NCI-H1417 treated with DMSO at 0.1 percent for 48 hours (cell line): ENCODE measurements at regions not wholly inside any gene's neighbourhood (a gene's known extent, or its start where the extent isn't known, plus 50 kb on each side); places are given as distances from the start of the nearest gene placed in this dataset.
"Not testable (repeated sequence)": the region's sequence is repeated elsewhere in the genome, so short reads cannot be mapped to it uniquely, and the experiment has no call there.

Experiments used
- DNase-seq: peaks from one replicate; lab custom pipeline; 2025; lab: John Stamatoyannopoulos, UW

DNA sequence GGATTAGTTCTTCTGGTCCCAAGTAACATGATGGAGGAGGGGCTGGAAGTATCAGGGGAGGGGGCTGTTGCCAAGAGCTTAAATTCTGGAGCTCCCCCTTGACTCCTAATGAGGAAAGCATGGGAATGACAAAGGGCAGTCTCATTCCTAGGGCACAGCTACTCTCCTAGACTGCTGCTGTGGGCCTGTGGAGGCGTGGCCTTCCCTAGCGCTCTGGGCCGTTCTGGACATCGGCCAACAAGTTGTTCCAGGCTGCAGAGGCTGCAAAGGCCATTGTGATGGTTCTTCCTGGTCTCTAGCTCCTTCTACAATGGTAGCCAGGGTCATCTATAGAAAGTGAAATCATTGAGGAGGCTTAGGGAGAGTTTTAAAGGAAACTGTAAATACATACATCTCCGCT, 916.6 kb downstream of the DIAPH3 start:
- no peak for DNase-seq

DNA sequence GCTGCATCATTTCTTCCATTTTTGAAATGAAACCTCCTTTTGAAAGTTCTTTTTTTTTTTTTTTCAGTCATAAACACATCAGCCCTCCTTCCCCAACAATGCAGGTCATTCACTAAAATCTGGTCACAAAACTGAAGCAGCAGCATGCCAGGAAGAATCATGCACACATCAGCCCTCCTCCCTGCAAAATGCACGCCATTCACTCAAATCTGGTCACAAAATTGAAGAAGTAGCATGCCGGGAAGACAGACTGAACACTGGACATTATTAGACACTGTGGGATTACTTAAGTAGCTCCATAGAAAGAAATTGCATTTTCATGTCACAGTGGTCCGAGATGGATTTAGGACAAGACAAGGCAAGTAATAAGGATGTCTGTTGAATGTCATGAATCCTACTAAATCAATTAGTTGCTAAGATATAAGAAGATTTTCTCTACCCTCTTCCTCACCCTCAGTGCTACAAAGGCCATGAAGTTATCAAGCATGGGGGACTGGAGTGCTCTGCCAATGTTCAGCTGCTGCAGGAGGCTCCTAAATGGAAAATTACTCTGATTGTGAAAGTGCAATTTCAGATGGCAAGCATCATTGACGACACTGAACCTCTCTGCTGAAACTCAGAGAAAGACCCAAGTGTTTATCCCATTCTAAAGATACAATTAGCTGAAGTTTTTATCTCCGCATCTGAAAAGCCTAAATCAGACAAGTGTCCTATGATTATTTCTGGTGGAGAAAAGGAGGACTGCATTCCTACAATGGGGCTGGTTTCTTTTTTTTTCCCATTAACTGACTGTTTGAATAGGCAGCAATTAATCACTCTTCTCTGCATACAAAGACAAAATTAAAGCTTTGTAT, 913.2 kb downstream of the DIAPH3 start:
- no peak for DNase-seq

DNA sequence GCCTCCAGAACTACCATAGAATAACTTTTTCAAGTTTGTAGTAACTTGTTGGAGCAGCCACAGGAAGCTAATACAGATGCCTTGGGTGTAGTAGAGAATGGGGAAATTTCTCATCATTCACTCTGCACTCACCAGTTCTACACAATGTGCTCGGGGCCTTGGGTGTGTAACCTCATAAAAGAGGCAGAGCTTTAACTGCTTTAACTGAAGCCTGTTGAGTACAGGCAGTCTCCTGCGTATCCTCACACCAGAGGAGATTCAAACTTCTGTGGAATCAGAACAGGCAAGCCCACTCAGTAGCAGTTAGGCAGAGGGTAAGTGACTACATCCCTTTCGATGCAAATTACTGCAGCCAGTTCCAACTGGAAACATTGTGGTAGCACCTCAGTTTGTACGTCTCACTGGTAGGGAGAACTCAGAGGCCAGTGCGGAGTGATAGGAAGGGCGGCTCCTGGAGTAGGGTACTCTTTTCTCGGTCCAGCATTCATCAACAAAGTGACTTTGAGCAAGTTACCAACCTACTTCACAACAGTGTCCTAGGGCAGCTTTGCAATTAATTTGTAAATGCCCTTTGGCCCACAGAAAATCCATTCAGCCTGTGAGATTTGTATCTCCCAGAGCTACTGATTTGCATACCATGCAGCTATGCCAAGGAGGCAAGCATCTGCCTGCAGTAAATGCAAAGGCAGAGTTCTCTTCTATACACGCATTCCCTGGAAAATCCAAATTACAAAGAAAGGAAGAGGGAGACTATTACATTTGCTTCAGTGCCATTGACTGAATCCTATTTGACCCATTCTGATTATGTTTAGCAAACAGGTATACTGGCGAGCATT, 904.3 kb downstream of the DIAPH3 start:
- no peak for DNase-seq

DNA sequence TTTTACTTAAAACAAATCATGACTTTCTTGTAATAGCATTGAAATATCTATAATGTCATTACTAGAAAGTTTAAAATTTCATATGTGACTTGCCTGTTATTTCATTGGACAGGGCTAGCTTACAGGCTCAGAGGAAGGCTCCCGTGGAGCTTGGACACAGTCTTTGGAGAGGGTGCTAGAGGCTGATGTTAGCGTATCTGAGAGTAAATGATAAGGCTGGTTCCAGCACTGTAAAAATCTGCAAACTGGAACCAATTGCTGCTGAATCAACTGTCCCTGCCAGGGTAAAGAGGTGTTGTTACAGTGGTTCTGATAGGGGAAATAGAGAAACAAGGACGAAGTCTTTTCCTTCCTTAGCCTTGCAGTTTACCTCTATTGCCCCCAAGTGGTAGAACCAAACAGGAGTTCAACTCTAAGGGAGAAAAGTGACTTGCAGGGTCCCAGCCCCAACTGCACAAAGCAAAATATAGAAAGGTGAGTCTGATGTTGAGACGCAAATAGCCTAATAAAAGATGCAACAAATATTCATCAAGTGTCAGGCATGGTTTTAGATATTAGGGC, 901.7 kb downstream of the DIAPH3 start:
- DNase-seq = no peak

DNA sequence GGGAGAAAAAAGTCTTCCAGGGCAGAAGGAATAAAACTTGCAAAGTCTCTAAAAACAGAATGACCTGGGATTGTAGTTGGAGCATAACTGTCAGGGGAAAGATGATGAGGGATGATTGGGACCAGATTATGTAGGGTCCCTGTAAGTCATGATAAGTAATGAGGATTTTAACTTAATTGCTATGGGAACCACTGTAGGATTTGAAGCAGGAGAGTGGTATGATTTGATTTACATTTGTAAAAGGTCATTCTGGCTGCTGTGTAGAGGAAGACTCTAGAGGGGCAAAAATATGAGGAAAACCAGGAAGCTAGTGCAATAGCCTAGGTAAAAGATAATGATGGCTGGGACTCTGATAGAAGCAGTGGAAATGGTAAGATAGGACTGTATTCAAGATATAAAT, 900.2 kb downstream of the DIAPH3 start:
- no peak for DNase-seq

DNA sequence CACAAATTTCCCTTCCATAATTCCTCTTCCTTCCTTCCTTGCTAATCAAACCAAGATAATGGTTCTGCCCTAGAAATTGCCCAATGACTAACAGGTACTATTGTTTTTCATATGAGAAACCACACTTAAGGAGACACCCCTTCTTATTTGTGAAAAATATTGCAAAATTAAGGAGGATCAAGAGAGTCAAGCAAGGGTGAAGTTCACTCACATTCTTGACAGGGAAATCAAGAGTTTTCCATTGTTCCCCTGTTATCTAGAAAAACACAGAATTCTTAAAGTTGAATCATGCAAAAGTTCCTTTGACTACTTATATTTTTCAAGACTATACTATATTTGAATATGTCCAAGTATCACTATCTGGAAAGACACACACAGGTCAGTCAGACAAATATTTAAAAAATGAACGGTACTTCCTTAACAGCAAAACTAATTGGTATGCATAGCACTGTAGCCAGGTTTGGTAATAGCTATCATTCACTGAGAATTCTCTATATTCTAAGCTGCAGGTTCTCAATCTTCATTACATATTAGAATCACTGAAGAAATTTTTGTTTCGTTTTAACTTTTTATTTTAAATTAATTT, 897.2 kb downstream of the DIAPH3 start:
- DNase-seq = no peak

DNA sequence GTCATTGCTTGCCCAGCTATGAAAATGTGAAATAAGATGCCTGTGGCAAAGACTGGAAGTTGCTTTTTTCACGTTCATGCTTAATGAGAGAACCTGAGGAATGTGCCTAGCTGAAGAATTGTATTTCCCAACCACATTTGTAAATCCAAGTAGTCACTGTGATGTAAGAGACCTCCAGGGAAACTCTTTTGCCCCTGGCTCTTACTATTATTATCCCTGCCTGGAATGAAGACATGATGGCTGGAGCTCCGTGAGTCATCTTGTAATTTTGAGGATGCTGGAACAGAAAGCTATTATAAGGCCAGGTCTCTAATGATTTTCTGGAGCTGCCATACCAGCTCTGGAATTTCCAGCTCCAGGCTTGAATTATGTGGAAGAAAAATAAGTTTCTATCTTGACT, 894.3 kb downstream of the DIAPH3 start:
- DNase-seq = no peak

DNA sequence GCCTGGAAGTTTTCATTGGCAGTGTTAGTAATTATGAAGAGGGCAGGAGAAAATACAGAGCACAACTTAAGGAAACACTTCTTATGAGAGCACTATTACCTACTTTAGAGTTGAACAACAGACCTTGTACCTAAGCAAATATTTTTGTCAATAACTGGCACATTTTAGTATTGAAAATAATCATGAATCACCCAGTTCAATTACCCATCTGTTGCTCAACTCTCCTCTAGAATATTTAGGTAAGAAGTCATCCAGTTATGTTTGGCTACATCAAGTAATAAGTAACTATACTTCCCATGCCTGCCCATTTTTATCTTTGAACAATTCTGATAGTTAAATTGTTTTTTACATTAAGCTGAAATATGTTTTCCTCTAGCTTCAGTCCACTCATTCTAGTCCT, 893.4 kb downstream of the DIAPH3 start:
- DNase-seq = no peak

DNA sequence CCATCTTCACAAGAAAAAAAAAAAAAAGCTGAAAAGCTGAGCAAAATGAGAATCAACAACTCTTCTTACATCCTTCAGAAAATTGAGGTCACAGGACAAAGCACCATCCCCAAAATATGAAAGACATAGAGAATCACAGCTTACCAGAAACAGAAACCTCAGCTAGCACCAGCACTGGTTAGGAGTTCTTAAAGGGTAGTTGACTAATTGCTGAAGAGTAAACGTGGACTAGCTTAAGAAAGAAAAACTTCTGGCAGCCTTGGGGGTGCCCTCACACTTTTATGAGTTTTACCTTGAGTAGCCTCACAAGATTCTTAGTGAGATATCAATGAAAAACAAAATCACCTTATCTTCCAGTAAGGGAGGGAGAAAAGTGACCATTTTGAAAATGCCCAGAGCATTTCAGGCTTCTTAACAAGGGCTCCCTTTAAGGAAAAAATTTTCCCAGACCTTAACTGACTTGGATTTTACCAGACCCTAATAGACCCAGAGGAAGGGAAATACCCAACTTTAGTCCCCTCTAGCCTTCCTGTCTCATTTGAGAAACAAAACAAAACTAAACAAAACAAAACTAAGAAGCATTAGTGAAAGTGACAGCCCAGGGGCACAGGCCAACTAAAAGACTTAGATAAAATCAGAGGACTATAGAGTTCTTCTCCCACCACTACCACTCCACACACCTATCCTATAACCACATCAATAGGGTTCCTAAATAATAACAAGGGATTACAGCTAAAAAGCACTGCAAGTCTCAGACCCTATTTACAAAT, 888.6 kb downstream of the DIAPH3 start:
- DNase-seq = no peak

DNA sequence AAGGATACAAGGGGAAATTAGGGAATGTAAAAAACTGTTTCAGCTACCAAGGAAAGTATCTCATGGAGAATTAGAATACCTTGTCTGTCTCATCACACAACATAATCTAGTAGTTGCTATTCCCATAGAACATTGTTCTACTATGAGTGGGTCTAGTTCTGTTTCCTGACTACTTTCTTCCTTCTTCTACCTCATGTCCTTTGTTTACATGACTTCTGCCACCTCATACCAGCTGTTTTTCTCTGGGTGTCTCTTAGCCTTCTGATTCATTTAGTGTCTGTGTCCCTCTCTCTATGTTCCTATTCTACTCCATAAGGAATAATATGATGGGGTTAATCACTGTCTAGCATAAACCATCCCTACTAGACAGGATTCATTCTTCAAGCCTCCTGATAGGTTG, 887.3 kb downstream of the DIAPH3 start:
- no peak for DNase-seq

DNA sequence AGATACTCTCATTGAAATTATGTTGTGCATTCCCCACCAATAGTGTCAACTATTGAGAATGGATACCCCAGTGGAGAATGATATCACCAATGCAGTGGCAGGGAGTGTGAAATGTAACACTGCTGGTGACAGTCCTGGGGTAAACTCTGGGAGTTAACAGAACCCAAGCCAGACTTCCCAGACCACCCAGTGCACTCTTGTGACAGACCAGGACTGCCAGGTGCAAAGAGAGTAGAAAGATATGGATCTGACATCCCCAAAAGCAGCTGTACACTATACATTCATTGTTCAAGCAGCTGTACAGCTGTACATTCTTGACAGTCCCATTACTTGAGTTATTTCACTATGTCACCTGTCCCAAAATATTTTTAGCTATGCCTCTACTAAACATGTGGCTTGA, 886.6 kb downstream of the DIAPH3 start:
- no peak for DNase-seq

DNA sequence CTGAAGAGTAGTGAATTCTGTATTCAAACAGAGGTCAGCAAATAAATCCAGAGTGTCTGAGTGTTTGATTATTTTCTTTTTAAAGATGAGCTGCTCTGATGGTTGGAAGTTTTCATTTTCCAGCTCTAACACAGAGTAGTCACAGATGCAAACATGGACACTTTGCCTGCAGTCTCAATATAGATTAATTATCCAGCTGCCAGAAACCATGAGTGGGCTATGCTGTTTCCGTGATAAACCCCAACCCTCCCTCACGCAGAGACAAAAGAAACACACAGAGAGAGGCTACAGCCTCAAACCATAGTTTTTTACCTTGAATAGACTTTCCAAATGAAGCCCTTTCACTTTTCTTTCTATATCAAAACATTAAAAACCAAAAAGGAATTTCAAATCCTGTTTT, 884.7 kb downstream of the DIAPH3 start:
- DNase-seq = no peak

DNA sequence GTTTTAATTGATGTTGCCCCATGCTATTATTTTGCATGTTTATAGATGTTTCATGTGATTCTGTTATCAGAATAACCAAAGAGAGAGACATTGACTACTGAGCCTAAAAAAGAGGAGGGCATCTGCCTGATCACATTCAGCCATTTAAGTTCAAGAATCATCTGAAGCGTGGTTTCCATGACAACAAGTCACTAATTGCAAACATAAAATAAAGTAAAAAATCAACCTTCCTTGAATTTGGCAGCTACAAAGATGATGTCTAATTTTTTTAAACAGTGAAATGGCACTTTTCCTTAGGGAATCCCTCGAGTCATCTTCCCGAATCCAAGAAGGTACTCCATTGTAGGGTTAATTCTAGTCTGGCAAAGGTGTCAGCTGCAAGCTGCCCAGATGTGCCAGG, 884.2 kb downstream of the DIAPH3 start:
- DNase-seq = no peak

DNA sequence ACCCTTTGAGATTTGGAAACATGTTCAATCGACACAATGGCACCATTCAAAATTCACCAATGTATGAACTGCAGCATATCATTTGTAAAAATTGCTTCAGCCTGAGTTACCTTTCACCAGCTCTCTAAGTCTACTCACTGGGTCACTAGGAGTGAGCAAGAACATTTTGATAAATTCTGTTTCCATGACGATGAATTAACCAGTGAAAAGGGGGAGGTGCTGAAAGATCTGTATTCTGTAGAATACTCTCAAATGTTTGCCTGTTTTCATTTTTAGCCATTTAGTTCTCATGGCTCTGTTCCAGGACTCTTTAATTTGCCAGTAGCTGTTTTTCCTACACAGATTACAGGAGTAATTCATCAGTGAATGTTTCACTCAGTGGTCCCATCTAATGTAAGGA, 883.4 kb downstream of the DIAPH3 start:
- DNase-seq = no peak

DNA sequence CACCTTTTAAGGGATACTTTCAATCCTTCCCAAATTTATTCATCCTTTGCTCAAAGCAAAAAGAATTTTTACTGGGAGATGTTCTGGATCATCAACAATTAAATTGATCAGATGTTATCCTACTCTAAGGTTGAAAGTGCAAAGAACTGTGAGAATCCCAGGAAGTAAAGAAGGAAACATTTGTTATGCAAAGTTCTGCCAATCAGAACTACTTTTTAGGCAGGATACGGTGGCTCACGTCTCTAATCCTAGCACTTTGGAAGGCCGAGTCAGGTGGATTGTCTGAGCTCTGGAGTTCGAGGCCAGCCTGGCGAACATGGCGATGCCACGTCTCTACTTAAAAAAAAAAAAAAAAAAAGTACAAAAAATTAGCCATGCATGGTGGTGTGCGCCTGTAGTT, 882.3 kb downstream of the DIAPH3 start:
- DNase-seq = no peak

DNA sequence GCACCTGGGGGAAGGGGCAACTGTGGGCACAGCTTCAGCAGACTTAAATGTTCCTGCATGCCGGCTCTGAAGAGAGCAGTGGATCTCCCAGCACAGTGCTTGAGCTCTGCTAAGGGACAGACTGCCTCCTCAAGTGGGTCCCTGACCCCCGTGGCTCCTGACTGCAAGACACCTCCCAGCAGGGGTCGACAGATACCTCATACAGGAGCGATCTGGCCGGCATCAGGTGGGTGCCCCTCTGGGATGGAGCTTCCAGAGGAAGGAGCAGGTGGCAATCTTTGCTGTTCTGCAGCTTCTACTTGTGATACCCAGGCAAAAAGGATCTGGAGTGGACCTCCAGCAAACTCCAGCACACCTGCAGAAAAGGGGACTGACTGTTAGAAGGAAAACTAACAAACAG, 871.5 kb downstream of the DIAPH3 start:
- not testable (repeated sequence) for DNase-seq

DNA sequence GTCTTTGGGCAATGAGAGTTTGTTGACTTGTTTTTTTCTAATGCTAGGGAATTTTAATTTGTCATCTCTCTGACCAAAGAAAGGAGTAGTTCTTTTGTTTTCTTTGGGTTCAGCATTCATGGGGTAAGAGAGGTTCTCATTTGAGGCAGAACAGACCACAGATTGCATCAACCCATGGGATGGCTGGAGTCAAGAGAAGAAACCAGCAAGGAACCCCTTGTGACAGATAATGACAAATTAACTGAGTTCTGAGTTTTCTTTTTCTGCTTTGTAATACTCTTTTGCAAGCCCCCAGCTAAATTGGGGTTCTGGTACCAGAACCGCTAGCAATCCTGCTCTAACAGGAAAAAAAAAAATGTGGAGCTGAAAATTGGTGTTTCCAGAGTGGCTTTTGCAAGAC, 864.1 kb downstream of the DIAPH3 start:
- no peak for DNase-seq

DNA sequence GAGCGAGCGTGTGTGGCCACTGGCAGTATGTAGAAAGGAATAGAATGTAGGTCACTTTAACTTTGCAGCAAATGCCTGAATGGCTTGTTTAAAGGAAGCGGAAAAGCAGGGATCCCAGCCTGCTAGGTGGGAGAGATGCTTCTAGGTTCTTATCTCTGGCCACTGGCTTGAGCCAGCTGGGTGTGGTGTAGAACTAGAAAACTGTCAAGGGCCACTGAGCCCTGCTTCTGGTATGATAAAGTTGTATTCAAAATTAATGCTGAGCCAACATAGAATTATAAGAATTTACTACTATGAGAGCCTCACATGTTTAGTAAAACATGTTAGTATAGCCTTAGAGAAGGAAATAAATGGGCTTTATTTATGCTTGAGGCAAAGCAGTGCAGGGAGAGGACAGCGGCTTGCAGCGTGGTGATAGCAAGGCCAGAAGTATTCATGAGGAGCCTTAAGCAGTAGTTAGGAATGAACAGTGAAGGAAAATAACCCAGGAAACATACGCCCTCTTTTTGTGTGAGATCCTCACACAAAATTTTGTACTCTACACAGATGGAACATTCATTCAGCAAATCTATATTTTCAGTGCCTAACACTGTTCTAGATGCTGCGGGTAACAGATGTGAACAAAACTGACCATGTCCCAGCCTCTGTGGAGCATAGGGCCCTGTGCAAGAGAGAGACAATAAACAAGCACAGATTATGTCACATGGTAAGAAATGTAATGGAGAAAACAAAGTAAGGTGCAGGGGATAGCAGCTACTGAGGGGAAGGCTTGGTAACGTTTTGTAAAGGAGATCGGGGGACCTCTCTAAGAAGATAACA, 863.2 kb downstream of the DIAPH3 start:
- DNase-seq = no peak

DNA sequence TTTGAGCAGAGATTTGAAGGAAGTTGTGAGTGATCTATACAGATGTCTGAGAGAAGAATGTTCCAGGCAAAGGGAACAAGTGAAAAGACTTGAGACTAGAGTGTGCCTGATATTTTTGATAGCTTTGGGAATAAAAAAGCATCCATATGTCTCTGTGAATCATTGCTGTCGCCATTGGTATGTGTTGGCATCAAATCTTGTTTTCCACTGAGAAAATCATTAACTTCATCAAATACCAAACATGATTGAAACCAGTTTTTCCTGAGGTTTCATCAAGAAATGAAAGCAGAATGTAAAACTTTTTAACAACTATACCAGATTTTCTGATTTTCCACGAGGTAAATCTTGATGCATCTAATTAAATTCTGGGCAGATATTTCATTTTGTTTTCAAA, 862.6 kb downstream of the DIAPH3 start:
- no peak for DNase-seq

DNA sequence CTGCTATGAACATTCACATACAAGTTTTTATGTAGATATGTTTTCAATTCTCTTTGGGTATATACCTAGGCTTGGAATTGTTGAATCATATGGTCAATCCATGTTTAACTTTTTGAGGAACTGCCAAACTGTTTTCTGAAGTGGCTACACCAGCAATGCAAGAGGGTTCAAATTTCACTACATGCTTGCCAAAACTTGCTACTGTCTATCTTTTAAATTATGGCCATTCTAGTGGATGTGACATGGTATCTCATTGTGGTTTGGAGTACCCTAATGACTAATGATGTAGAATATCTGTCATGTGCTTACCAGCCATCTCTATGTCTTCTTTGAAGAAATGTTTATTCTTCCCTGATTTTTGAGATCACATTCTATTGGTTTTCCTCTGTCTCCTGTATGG, 860.3 kb downstream of the DIAPH3 start:
- no peak for DNase-seq

DNA sequence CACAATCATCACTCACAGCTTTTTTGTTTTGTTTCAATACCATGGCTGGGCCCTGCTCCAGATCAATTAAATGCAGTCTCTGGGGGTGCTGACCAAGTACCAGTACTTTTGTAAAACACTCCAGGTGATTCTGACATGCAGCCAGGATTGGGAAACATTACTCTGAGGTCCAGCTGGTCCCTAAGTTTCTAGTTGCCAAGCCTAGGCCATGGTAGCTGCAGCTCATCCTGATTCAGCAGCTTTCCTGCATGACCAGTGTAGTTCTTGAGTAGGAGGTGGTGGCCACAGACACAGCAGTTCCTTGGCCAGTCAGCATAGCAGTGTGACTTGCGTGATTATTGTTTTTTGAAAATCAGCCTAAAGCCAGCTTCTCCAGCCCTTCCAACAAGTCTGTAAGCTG, 859.1 kb downstream of the DIAPH3 start:
- DNase-seq = no peak
